GM20000 (cell line): ENCODE measurements at regions not wholly inside any gene's neighbourhood (a gene's known extent, or its start where the extent isn't known, plus 50 kb on each side); places are given as distances from the start of the nearest gene placed in this dataset.

Source experiments
- DNase-seq: peaks from one replicate; pipeline ENCODE4 v3.0.0; 2012; ENCODE audit warnings: low spot score
- CTCF ChIP-seq: IDR thresholded peaks from 2 replicates; pipeline ENCODE4 v1.5.1; 2012; ENCODE audit warnings: mild to moderate bottlenecking, control low read depth; ENCODE audit errors: extremely low read depth, missing control alignments

- no peak for DNase-seq
- TF ChIP-seq CTCF: no peak
Observed at GRCh38 chr1:22383526-22384294, 67.9 kb upstream of the ZBTB40 start.

GRCh38 chr1:22385537-22385936 is 66.1 kb upstream of the ZBTB40 start:
- no peak for TF ChIP-seq CTCF

GRCh38 chr1:22386774-22387173 is 64.9 kb upstream of the ZBTB40 start:
- TF ChIP-seq CTCF: no peak
- no peak for DNase-seq

More at GRCh38 chr1:22385537-22385936, 66.1 kb upstream of the ZBTB40 start:
- no peak for DNase-seq

- no peak for TF ChIP-seq CTCF
- DNase-seq: no peak
Observed at GRCh38 chr1:22387919-22388580, 63.6 kb upstream of the ZBTB40 start.

GRCh38 chr1:22388671-22389450 is 62.8 kb upstream of the ZBTB40 start:
- no peak for DNase-seq
- TF ChIP-seq CTCF: no peak

GRCh38 chr1:22393587-22393986 is 58.1 kb upstream of the ZBTB40 start:
- no peak for DNase-seq
- TF ChIP-seq CTCF: no peak
